Activated T-helper 1 cell treated with Interleukin-2 at 50 U/mL for 16 hours (primary cell): ENCODE measurements at regions not wholly inside any gene's neighbourhood (a gene's known extent, or its start where the extent isn't known, plus 50 kb on each side); places are given as distances from the start of the nearest gene placed in this dataset.

Experiments used
- DNase-seq: peaks from one replicate; pipeline ENCODE4 v3.0.0-alpha.2; 2020; ENCODE audit warnings: low read depth

GRCh38 chr13:52975969-52976368 lies 52.6 kb upstream of the OLFM4 start:
- no peak for DNase-seq

- no peak for DNase-seq
Observed at GRCh38 chr13:52975161-52975560, 53.5 kb upstream of the OLFM4 start.

GRCh38 chr13:52974711-52975110 lies 53.9 kb upstream of the OLFM4 start:
- DNase-seq: no peak

GRCh38 chr13:52969373-52969772 lies 59.2 kb upstream of the OLFM4 start:
- DNase-seq: no peak

- DNase-seq: peak; percentile 29
Observed at GRCh38 chr13:52968074-52968700, 60.4 kb upstream of the OLFM4 start.

- DNase-seq: no peak
Observed at GRCh38 chr13:52961987-52962386, 66.6 kb upstream of the OLFM4 start.

- DNase-seq: no peak
Observed at GRCh38 chr13:52961256-52961910, 67.2 kb upstream of the OLFM4 start.

- no peak for DNase-seq
Observed at GRCh38 chr13:52955472-52955874, 73.1 kb upstream of the OLFM4 start.

GRCh38 chr13:52954838-52955237 lies 73.8 kb upstream of the OLFM4 start:
- no peak for DNase-seq

- no peak for DNase-seq
Observed at GRCh38 chr13:52950436-52950956, 78.1 kb upstream of the OLFM4 start.

- DNase-seq: no peak
Observed at GRCh38 chr13:52949742-52950141, 78.9 kb upstream of the OLFM4 start.

GRCh38 chr13:52949044-52949443 lies 79.6 kb upstream of the OLFM4 start:
- DNase-seq: no peak

- no peak for DNase-seq
Observed at GRCh38 chr13:52947921-52948373, 80.7 kb upstream of the OLFM4 start.

- no peak for DNase-seq
Observed at GRCh38 chr13:52945348-52945747, 83.3 kb upstream of the OLFM4 start.

GRCh38 chr13:52944697-52945096 lies 83.9 kb upstream of the OLFM4 start:
- no peak for DNase-seq

GRCh38 chr13:52938065-52938464 lies 89.6 kb upstream of the PCDH8 start:
- DNase-seq: no peak

GRCh38 chr13:52936806-52937205 lies 88.4 kb upstream of the PCDH8 start:
- no peak for DNase-seq

GRCh38 chr13:52934258-52934657 lies 85.8 kb upstream of the PCDH8 start:
- DNase-seq: no peak

- no peak for DNase-seq
Observed at GRCh38 chr13:52933547-52934210, 85.2 kb upstream of the PCDH8 start.

- DNase-seq: no peak
Observed at GRCh38 chr13:52933099-52933498, 84.7 kb upstream of the PCDH8 start.

- DNase-seq: no peak
Observed at GRCh38 chr13:52932649-52933048, 84.2 kb upstream of the PCDH8 start.

GRCh38 chr13:52931539-52932431 lies 83.3 kb upstream of the PCDH8 start:
- DNase-seq: no peak
